GM23338 (cell line): ENCODE measurements at regions not wholly inside any gene's neighbourhood (a gene's known extent, or its start where the extent isn't known, plus 50 kb on each side); places are given as distances from the start of the nearest gene placed in this dataset.

Experiments used
- ATAC-seq: fragments of 200-7000 bp; cut with Tn5 transposase; 3 replicates; pipeline ENCODE4 v1.9.1; 2020
- DNase-seq: peaks from one replicate; pipeline ENCODE4 v3.0.0-alpha.2; 2015; ENCODE audit warnings: low spot score
- H2AFZ ChIP-seq: fragments of 200-600 bp; sonication (generic); 2 replicates; pipeline ENCODE4 v1.8.0; 2016; ENCODE audit warnings: antibody characterized with exemption, mild to moderate bottlenecking, moderate library complexity
- H3F3A ChIP-seq: fragments of 200-600 bp; sonication (generic); replicated peaks from 2 replicates; pipeline ENCODE4 v1.8.0; 2017; ENCODE audit warnings: antibody characterized with exemption, mixed run types, low read depth
- H3K27ac ChIP-seq: fragments of 200-600 bp; sonication (generic); 2 replicates; pipeline ENCODE4 v1.6.1; 2016; ENCODE audit warnings: low read depth
- H3K27me3 ChIP-seq: fragments of 200-600 bp; sonication (generic); 2 replicates; pipeline ENCODE4 v1.8.0; 2016; ENCODE audit warnings: mild to moderate bottlenecking, mixed run types, moderate library complexity; ENCODE audit not compliant: insufficient read depth
- H3K36me3 ChIP-seq: fragments of 200-600 bp; sonication (generic); 2 replicates; pipeline ENCODE4 v1.8.0; 2016; ENCODE audit warnings: mild to moderate bottlenecking; ENCODE audit not compliant: insufficient read depth
- H3K4me1 ChIP-seq: fragments of 200-600 bp; sonication (generic); 2 replicates; pipeline ENCODE4 v1.8.0; 2016; ENCODE audit warnings: mild to moderate bottlenecking, moderate library complexity; ENCODE audit not compliant: insufficient read depth
- H3K4me2 ChIP-seq: fragments of 200-600 bp; sonication (generic); 2 replicates; pipeline ENCODE4 v1.7.1; 2017; ENCODE audit warnings: mixed run types
- H3K4me3 ChIP-seq: fragments of 200-600 bp; sonication (generic); 2 replicates; pipeline ENCODE4 v1.6.1; 2016; ENCODE audit warnings: mixed run types
- H3K79me2 ChIP-seq: fragments of 200-600 bp; sonication (generic); replicated peaks from 2 replicates; pipeline ENCODE4 v1.8.0; 2017; ENCODE audit warnings: mild to moderate bottlenecking; ENCODE audit not compliant: insufficient read depth
- H3K9me2 ChIP-seq: fragments of 200-600 bp; sonication (generic); 2 replicates; pipeline ENCODE4 v1.8.0; 2017; ENCODE audit not compliant: insufficient read depth
- H4K20me1 ChIP-seq: fragments of 200-600 bp; sonication (generic); replicated peaks from 2 replicates; pipeline ENCODE4 v1.8.0; 2017; ENCODE audit warnings: mild to moderate bottlenecking; ENCODE audit not compliant: insufficient read depth
- H3K27ac Mint-ChIP-seq: 2 replicates; pipeline ENCODE4 v1.8.0; 2020; ENCODE audit warnings: inconsistent platforms, mild to moderate bottlenecking, moderate library complexity, mixed read lengths
- H3K27me3 Mint-ChIP-seq: 3 replicates; pipeline ENCODE4 v1.8.0; 2022; ENCODE audit warnings: low read depth, mild to moderate bottlenecking, moderate library complexity, mixed read lengths, inconsistent platforms; ENCODE audit not compliant: insufficient read depth, poor library complexity
- H3K36me3 Mint-ChIP-seq: 3 replicates; pipeline ENCODE4 v1.8.0; 2021; ENCODE audit warnings: low read depth, mild to moderate bottlenecking, inconsistent platforms, moderate library complexity, mixed read lengths
- H3K4me1 Mint-ChIP-seq: 3 replicates; pipeline ENCODE4 v1.8.0; 2020; ENCODE audit warnings: mild to moderate bottlenecking, inconsistent platforms, mixed read lengths
- H3K4me3 Mint-ChIP-seq: 3 replicates; pipeline ENCODE4 v1.8.0; 2021; ENCODE audit warnings: moderate library complexity, mild to moderate bottlenecking, inconsistent platforms, mixed read lengths
- H3K9me3 Mint-ChIP-seq: 3 replicates; pipeline ENCODE4 v1.8.0; 2020; ENCODE audit warnings: moderate library complexity, mild to moderate bottlenecking, inconsistent platforms, mixed read lengths
- CREB1 ChIP-seq: fragments of 250-450 bp; sonication (Bioruptor Pico); IDR thresholded peaks from 2 replicates; pipeline ENCODE4 v1.5.0; 2020; ENCODE audit warnings: low read depth, mild to moderate bottlenecking, moderate library complexity
- EZH2 ChIP-seq: fragments of 200-600 bp; sonication (generic); IDR thresholded peaks from one replicate; pipeline ENCODE4 v1.8.0; 2017; ENCODE audit warnings: antibody characterized with exemption, mild to moderate bottlenecking, low read depth; ENCODE audit not compliant: unreplicated experiment
- JUNB ChIP-seq: IDR thresholded peaks from one replicate; pipeline ENCODE4 v1.6.1; 2016; ENCODE audit warnings: antibody characterized with exemption; ENCODE audit not compliant: unreplicated experiment
- POLR2AphosphoS5 ChIP-seq: IDR thresholded peaks from 2 replicates; pipeline ENCODE4 v1.6.1; 2016; ENCODE audit warnings: antibody characterized with exemption, low read depth
- REST ChIP-seq: IDR thresholded peaks from one replicate; pipeline ENCODE4 v1.6.1; 2018; ENCODE audit warnings: antibody characterized with exemption; ENCODE audit not compliant: unreplicated experiment
- STAT1 ChIP-seq: IDR thresholded peaks from one replicate; pipeline ENCODE4 v1.6.1; 2016; ENCODE audit warnings: antibody characterized with exemption; ENCODE audit not compliant: unreplicated experiment
- ZNF114 ChIP-seq: fragments of 250-450 bp; sonication (Bioruptor Pico); IDR thresholded peaks from 2 replicates; pipeline ENCODE4 v1.5.0; 2020; ENCODE audit warnings: mild to moderate bottlenecking, moderate library complexity
- ZNF331 ChIP-seq: fragments of 250-450 bp; sonication (Bioruptor Pico); IDR thresholded peaks from 2 replicates; pipeline ENCODE4 v1.5.0; 2020; ENCODE audit warnings: low read depth, mild to moderate bottlenecking, moderate library complexity
- ZNF462 ChIP-seq: fragments of 250-450 bp; sonication (Bioruptor Pico); IDR thresholded peaks from 2 replicates; pipeline ENCODE4 v1.5.0; 2020; ENCODE audit warnings: mild to moderate bottlenecking, moderate library complexity

- TF ChIP-seq EZH2 = no peak
- no peak for TF ChIP-seq JUNB
- no peak for TF ChIP-seq CREB1 (CRISPR knock-in tag)
- no peak for TF ChIP-seq STAT1
- no peak for TF ChIP-seq REST
- TF ChIP-seq POLR2AphosphoS5 = no peak
- no peak for TF ChIP-seq ZNF331 (CRISPR knock-in tag)
- no peak for TF ChIP-seq ZNF114
- no peaks in the 10 kb centered on the region for H3K27me3 ChIP-seq
- no peaks in the 10 kb centered on the region for H3K79me2 ChIP-seq
- H3K27ac ChIP-seq = no peak overlapping the region
- no peak overlapping the region for H3K4me3 ChIP-seq
- H2AFZ ChIP-seq = no peak overlapping the region
- no peaks in the 10 kb centered on the region for H3F3A ChIP-seq
- H3K36me3 ChIP-seq = no peaks in the 10 kb centered on the region
- no peaks in the 10 kb centered on the region for H4K20me1 ChIP-seq
- Mint-ChIP-seq H3K4me1 (no peaks in the 10 kb centered on the region), H3K27ac (no peak overlapping the region), H3K27me3 (peaks cover 2% of the 10 kb centered on the region), H3K9me3 (peaks cover 16% of the 10 kb centered on the region; the same call in 2 of the 3 replicates), H3K36me3 (peaks cover 7% of the 10 kb centered on the region; the same call in 1 of the 3 replicates), H3K4me3 (no peak overlapping the region)
- ATAC-seq (no peak), DNase-seq (no peak)
- H3K9me2 ChIP-seq = no peaks in the 10 kb centered on the region
- no peak overlapping the region for H3K4me2 ChIP-seq
- no peaks in the 10 kb centered on the region for H3K4me1 ChIP-seq
These were observed 722.2 kb upstream of the PTPRD start for GRCh38 chr9:11335011-11335410.

- Mint-ChIP-seq H3K27ac (no peak overlapping the region), H3K4me3 (no peak overlapping the region), H3K9me3 (no peaks in the 10 kb centered on the region), H3K36me3 (no peaks in the 10 kb centered on the region), H3K4me1 (no peaks in the 10 kb centered on the region), H3K27me3 (peaks cover 2% of the 10 kb centered on the region)
- Histone ChIP-seq H3K4me1 (no peaks in the 10 kb centered on the region), H3K4me2 (no peak overlapping the region), H3K27ac (no peak overlapping the region), H3K27me3 (no peaks in the 10 kb centered on the region), H3F3A (no peaks in the 10 kb centered on the region), H4K20me1 (no peaks in the 10 kb centered on the region), H3K79me2 (no peaks in the 10 kb centered on the region), H3K9me2 (no peaks in the 10 kb centered on the region; the same call in 1 of the 2 replicates), H3K4me3 (no peak overlapping the region), H3K36me3 (no peaks in the 10 kb centered on the region), H2AFZ (no peak overlapping the region)
- no peak for ATAC-seq
- DNase-seq = no peak
- no peak for TF ChIP-seq EZH2
- TF ChIP-seq REST = no peak
- no peak for TF ChIP-seq JUNB
- no peak for TF ChIP-seq CREB1 (CRISPR knock-in tag)
- TF ChIP-seq ZNF462 (CRISPR knock-in tag) = no peak
These were observed 725.3 kb upstream of the PTPRD start for GRCh38 chr9:11338130-11338529.
